ENCODE measurements at regions not wholly inside any gene's neighbourhood (a gene's known extent, or its start where the extent isn't known, plus 50 kb on each side); places are given as distances from the start of the nearest gene placed in this dataset.

- TF ChIP-seq CTCF (IDR thresholded peaks at IDR 0.05; ENCODE audit: low read depth, low read length) (no peak), EZH2phosphoT487 (IDR thresholded peaks at IDR 0.05; ENCODE audit: low read depth) (no peak)
- no peaks in the 10 kb centered on the region for H3K9me3 ChIP-seq (ENCODE audit: insufficient read depth, low read length)
- peaks cover 46% of the 10 kb centered on the region for H3K27me3 ChIP-seq (ENCODE audit: low read depth, low read length)
- H2AFZ ChIP-seq (ENCODE audit: low read depth, low read length) = no peak overlapping the region
- H3K4me1 ChIP-seq (ENCODE audit: low read length) = no peaks in the 10 kb centered on the region
- H3K36me3 ChIP-seq (replicated peaks; ENCODE audit: low read depth, low read length) = no peaks in the 10 kb centered on the region
- no peak overlapping the region for H3K9ac ChIP-seq (ENCODE audit: low read length)
- no peak overlapping the region for H3K4me3 ChIP-seq (ENCODE audit: low read length)
- H4K20me1 ChIP-seq (ENCODE audit: insufficient read depth, low read length) = no peaks in the 10 kb centered on the region
- no peak overlapping the region for H3K27ac ChIP-seq (ENCODE audit: low read length)
- H3K79me2 ChIP-seq (ENCODE audit: low read length) = no peaks in the 10 kb centered on the region
- no peak overlapping the region for H3K4me2 ChIP-seq (ENCODE audit: low read length)
Measured at GRCh38 chr9:121584421-121584820, 67.0 kb upstream of the DAB2IP start.

DNA sequence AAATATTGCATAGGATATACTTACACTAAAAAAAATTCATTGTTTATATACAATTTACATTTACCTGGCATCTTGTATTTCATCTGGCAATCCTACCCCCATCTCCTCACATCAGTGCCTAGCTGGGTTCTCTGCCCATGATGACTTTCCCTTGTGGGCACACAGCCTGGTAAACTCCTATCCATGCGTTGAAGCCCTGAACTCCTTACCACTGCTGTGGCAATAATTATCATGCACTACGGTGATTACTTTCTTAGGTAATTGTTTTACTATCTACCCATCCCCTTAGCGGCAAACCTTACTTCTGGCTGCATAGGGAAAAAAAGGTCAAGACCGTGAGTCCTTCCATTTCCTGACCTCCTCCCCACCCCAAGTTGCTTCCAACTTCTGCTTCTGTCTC, 63.6 kb upstream of the DAB2IP start:
- H3K9ac ChIP-seq (ENCODE audit: low read length) = no peak overlapping the region
- peaks cover 54% of the 10 kb centered on the region for H3K27me3 ChIP-seq (ENCODE audit: low read depth, low read length)
- H3K79me2 ChIP-seq (ENCODE audit: low read length) = no peaks in the 10 kb centered on the region
- H2AFZ ChIP-seq (ENCODE audit: low read depth, low read length) = no peak overlapping the region
- no peaks in the 10 kb centered on the region for H3K4me1 ChIP-seq (ENCODE audit: low read length)
- H3K27ac ChIP-seq (ENCODE audit: low read length) = no peak overlapping the region
- no peak overlapping the region for H3K4me3 ChIP-seq (ENCODE audit: low read length)
- H3K4me2 ChIP-seq (ENCODE audit: low read length) = no peak overlapping the region
- TF ChIP-seq CTCF (IDR thresholded peaks at IDR 0.05; ENCODE audit: low read depth, low read length) (no peak), EZH2phosphoT487 (IDR thresholded peaks at IDR 0.05; ENCODE audit: low read depth) (no peak)
- no peaks in the 10 kb centered on the region for H3K9me3 ChIP-seq (ENCODE audit: insufficient read depth, low read length)
- no peaks in the 10 kb centered on the region for H4K20me1 ChIP-seq (ENCODE audit: insufficient read depth, low read length)
- H3K36me3 ChIP-seq (replicated peaks; ENCODE audit: low read depth, low read length) = no peaks in the 10 kb centered on the region

GRCh38 chr9:121589986-121590385, 61.4 kb upstream of the DAB2IP start:
- no peaks in the 10 kb centered on the region for H3K79me2 ChIP-seq (ENCODE audit: low read length)
- H3K27ac ChIP-seq (ENCODE audit: low read length) = no peak overlapping the region
- H3K4me3 ChIP-seq (ENCODE audit: low read length) = no peak overlapping the region
- H4K20me1 ChIP-seq (ENCODE audit: insufficient read depth, low read length) = no peaks in the 10 kb centered on the region
- peaks cover 51% of the 10 kb centered on the region for H3K27me3 ChIP-seq (ENCODE audit: low read depth, low read length)
- H3K9me3 ChIP-seq (ENCODE audit: insufficient read depth, low read length) = no peaks in the 10 kb centered on the region
- H3K9ac ChIP-seq (ENCODE audit: low read length) = no peak overlapping the region
- H2AFZ ChIP-seq (ENCODE audit: low read depth, low read length) = no peak overlapping the region
- H3K36me3 ChIP-seq (replicated peaks; ENCODE audit: low read depth, low read length) = no peaks in the 10 kb centered on the region
- no peaks in the 10 kb centered on the region for H3K4me1 ChIP-seq (ENCODE audit: low read length)
- no peak overlapping the region for H3K4me2 ChIP-seq (ENCODE audit: low read length)
- TF ChIP-seq EZH2phosphoT487 (IDR thresholded peaks at IDR 0.05; ENCODE audit: low read depth) (no peak), CTCF (IDR thresholded peaks at IDR 0.05; ENCODE audit: low read depth, low read length) (no peak)

DNA sequence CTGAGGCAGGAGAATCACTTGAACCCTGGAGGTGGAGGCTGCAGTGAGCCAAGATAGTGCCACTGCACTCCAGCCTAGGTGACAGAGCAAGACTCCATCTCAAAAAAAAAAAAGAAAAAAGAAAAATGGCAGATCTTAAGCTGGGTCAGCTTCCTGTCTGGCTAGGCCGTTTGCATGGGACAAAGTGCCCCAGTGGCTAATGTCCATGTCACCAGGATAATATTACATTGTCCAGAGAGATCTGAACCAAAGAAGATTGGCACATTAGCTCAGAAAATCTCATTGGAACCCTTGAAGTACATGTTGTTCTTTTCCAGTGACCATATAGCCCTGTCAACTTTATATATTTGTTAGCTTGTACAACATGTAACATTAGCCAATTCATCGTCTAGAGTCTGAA, 59.2 kb upstream of the DAB2IP start:
- H3K9me3 ChIP-seq (ENCODE audit: insufficient read depth, low read length) = no peaks in the 10 kb centered on the region
- TF ChIP-seq CTCF (IDR thresholded peaks at IDR 0.05; ENCODE audit: low read depth, low read length) (no peak), EZH2phosphoT487 (IDR thresholded peaks at IDR 0.05; ENCODE audit: low read depth) (no peak)
- no peak overlapping the region for H2AFZ ChIP-seq (ENCODE audit: low read depth, low read length)

More for the DNA sequence above, 59.2 kb upstream of the DAB2IP start:
- H3K36me3 ChIP-seq (replicated peaks; ENCODE audit: low read depth, low read length) = no peaks in the 10 kb centered on the region
- no peak overlapping the region for H3K9ac ChIP-seq (ENCODE audit: low read length)
- no peak overlapping the region for H3K27ac ChIP-seq (ENCODE audit: low read length)
- peaks cover 33% of the 10 kb centered on the region for H3K27me3 ChIP-seq (ENCODE audit: low read depth, low read length)
- no peaks in the 10 kb centered on the region for H3K4me1 ChIP-seq (ENCODE audit: low read length)
- H3K79me2 ChIP-seq (ENCODE audit: low read length) = no peaks in the 10 kb centered on the region
- no peak overlapping the region for H3K4me2 ChIP-seq (ENCODE audit: low read length)
- H3K4me3 ChIP-seq (ENCODE audit: low read length) = no peak overlapping the region
- no peaks in the 10 kb centered on the region for H4K20me1 ChIP-seq (ENCODE audit: insufficient read depth, low read length)
